NB4 (cell line): ENCODE measurements at regions not wholly inside any gene's neighbourhood (a gene's known extent, or its start where the extent isn't known, plus 50 kb on each side); places are given as distances from the start of the nearest gene placed in this dataset.

Experiments used
- CTCF ChIP-seq: IDR thresholded peaks from one replicate; pipeline ENCODE4 v1.5.1; 2012; ENCODE audit warnings: low read depth, low read length
- MAX ChIP-seq: IDR thresholded peaks from 2 replicates; pipeline ENCODE4 v1.6.1; 2011; ENCODE audit warnings: low read depth, low read length
- POLR2A ChIP-seq: IDR thresholded peaks from 2 replicates; pipeline ENCODE4 v1.6.1; 2011; ENCODE audit warnings: mild to moderate bottlenecking; ENCODE audit not compliant: insufficient read length; ENCODE audit errors: extremely low read depth

GRCh38 chr17:34118564-34118963 is 136.5 kb upstream of the CCL2 start:
- no peak for TF ChIP-seq CTCF
- TF ChIP-seq POLR2A = no peak
- no peak for TF ChIP-seq MAX
